ENCODE measurements at regions not wholly inside any gene's neighbourhood (a gene's known extent, or its start where the extent isn't known, plus 50 kb on each side); places are given as distances from the start of the nearest gene placed in this dataset.

DNA sequence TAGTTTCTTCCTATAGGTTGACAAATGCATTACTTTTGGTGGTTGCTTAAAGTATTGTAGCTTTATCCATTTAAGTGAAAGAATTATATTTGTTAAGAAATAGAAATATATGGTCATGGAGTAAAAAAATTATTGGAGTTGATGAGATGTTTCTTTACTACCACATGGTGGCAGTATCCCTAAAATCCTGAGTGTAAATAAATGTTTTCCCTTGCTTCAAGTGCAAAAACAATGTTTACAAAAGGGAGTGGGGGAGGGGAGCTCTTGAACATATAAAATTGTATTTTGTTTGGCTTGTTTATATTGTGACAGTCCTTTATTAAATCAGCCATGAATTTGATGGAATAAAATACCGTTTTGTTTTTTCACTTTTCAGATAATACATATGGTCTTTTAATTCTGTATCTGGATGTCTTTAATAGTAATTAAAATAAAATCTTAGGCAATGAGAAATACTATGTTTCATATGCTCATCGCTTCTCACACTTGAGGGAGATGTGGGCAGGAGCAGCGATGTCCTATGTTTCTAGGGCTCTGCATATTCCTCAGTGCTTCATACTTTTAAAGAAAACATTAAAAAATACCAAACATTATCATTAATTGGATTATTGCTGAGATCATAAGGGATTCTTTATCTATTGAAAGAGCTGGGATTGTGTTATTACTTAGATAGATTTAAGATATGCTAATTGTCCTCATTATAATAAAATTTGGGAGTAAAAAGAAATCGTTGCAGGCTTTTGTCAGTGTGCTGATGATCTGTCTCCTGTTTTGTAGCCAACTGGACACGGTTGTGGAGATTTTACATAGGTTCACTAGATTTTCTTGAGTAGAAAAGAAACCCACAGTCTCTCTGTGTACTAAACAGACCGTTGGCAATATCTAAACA is 349.7 kb downstream of the TUSC7 start:
- TF ChIP-seq, protein P1, sequence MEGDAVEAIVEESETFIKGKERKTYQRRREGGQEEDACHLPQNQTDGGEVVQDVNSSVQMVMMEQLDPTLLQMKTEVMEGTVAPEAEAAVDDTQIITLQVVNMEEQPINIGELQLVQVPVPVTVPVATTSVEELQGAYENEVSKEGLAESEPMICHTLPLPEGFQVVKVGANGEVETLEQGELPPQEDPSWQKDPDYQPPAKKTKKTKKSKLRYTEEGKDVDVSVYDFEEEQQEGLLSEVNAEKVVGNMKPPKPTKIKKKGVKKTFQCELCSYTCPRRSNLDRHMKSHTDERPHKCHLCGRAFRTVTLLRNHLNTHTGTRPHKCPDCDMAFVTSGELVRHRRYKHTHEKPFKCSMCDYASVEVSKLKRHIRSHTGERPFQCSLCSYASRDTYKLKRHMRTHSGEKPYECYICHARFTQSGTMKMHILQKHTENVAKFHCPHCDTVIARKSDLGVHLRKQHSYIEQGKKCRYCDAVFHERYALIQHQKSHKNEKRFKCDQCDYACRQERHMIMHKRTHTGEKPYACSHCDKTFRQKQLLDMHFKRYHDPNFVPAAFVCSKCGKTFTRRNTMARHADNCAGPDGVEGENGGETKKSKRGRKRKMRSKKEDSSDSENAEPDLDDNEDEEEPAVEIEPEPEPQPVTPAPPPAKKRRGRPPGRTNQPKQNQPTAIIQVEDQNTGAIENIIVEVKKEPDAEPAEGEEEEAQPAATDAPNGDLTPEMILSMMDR (IDR thresholded peaks at IDR 0.05) = peak; percentile 61 to 69 (median 64)
- no peak for TF ChIP-seq POLR2A (IDR thresholded peaks at IDR 0.05)

All from right lobe of liver (tissue), 4 donors.